HG02981 (cell line): ENCODE measurements at regions not wholly inside any gene's neighbourhood (a gene's known extent, or its start where the extent isn't known, plus 50 kb on each side); places are given as distances from the start of the nearest gene placed in this dataset.
"Not testable (repeated sequence)": the region's sequence is repeated elsewhere in the genome, so short reads cannot be mapped to it uniquely, and the experiment has no call there.

Experiments
- ATAC-seq: cut with Tn5 transposase; IDR thresholded peaks from one replicate; pipeline ENCODE4 v1.9.1; 2021; ENCODE audit warnings: mild to moderate bottlenecking, moderate library complexity; ENCODE audit not compliant: unreplicated experiment

- ATAC-seq = no peak
Measured at GRCh38 chr13:48583859-48584311, 51.0 kb upstream of the RCBTB2 start.

- ATAC-seq = no peak
Measured at GRCh38 chr13:48585456-48585840, 52.6 kb upstream of the RCBTB2 start.

GRCh38 chr13:48586591-48587103, 53.8 kb upstream of the RCBTB2 start:
- no peak for ATAC-seq

GRCh38 chr13:48588120-48588519, 55.2 kb upstream of the RCBTB2 start:
- no peak for ATAC-seq

GRCh38 chr13:48590141-48590901, 57.4 kb upstream of the RCBTB2 start:
- ATAC-seq = no peak

GRCh38 chr13:48591124-48591872, 58.4 kb upstream of the RCBTB2 start:
- not testable (repeated sequence) for ATAC-seq

- no peak for ATAC-seq
Measured at GRCh38 chr13:48591889-48592687, 59.2 kb upstream of the RCBTB2 start.

- no peak for ATAC-seq
Measured at GRCh38 chr13:48592688-48593049, 59.8 kb upstream of the RCBTB2 start.

- ATAC-seq = no peak
Measured at GRCh38 chr13:48593536-48593935, 60.2 kb upstream of the CYSLTR2 start.

- ATAC-seq = no peak
Measured at GRCh38 chr13:48594096-48594815, 59.5 kb upstream of the CYSLTR2 start.

- peak; percentile 82 for ATAC-seq
Measured at GRCh38 chr13:48595431-48596429, 58.0 kb upstream of the CYSLTR2 start.

GRCh38 chr13:48600374-48601364, 53.1 kb upstream of the CYSLTR2 start:
- no peak for ATAC-seq

- ATAC-seq = no peak
Measured at GRCh38 chr13:48602296-48603016, 51.3 kb upstream of the CYSLTR2 start.

- ATAC-seq = no peak
Measured at GRCh38 chr13:48603375-48603774, 50.4 kb upstream of the CYSLTR2 start.
